SK-N-SH (cell line): ENCODE measurements at regions not wholly inside any gene's neighbourhood (a gene's known extent, or its start where the extent isn't known, plus 50 kb on each side); places are given as distances from the start of the nearest gene placed in this dataset.

Source experiments
- EZH2phosphoT487 ChIP-seq: fragments of 200-600 bp; sonication (generic); IDR thresholded peaks from 2 replicates; pipeline ENCODE4 v1.6.1; 2017; ENCODE audit warnings: low read depth, mixed run types, mild to moderate bottlenecking, antibody characterized with exemption, moderate library complexity, borderline replicate concordance
- FOSL2 ChIP-seq: IDR thresholded peaks from 2 replicates; pipeline ENCODE4 v1.4.0; 2012; ENCODE audit warnings: low read depth, mild to moderate bottlenecking, moderate library complexity, borderline replicate concordance
- JUND ChIP-seq: IDR thresholded peaks from 2 replicates; pipeline ENCODE4 v1.4.0; 2012
- MXI1 ChIP-seq: IDR thresholded peaks from 2 replicates; pipeline ENCODE4 v1.6.1; 2012; ENCODE audit warnings: mild to moderate bottlenecking, low read depth, low read length, improper control_type of control experiment
- POLR2AphosphoS5 ChIP-seq: IDR thresholded peaks from 2 replicates; pipeline ENCODE4 v1.6.1; 2012; ENCODE audit warnings: low read depth, low read length
- RFX5 ChIP-seq: IDR thresholded peaks from 2 replicates; pipeline ENCODE4 v1.6.1; 2012; ENCODE audit warnings: mild to moderate bottlenecking, improper control_type of control experiment, low read length
- SIN3A ChIP-seq: IDR thresholded peaks from 2 replicates; pipeline ENCODE4 v1.6.1; 2012; ENCODE audit warnings: low read depth, mild to moderate bottlenecking, low read length, moderate library complexity, borderline replicate concordance
- TAF1 ChIP-seq: IDR thresholded peaks from 2 replicates; pipeline ENCODE4 v1.6.1; 2012; ENCODE audit warnings: low read depth, mild to moderate bottlenecking, low read length, moderate library complexity, borderline replicate concordance
- YY1 ChIP-seq: IDR thresholded peaks from 2 replicates; pipeline ENCODE4 v1.4.0; 2012; ENCODE audit warnings: low read depth, mild to moderate bottlenecking
- TF ChIP-seq, protein P1 (sequence below): fragments of 200-600 bp; sonication (generic); IDR thresholded peaks from 2 replicates; pipeline ENCODE4 v1.6.1; 2017; ENCODE audit warnings: antibody characterized with exemption, mild to moderate bottlenecking, moderate library complexity
- TF ChIP-seq, protein P2 (sequence below): fragments of 150-350 bp; IDR thresholded peaks from 2 replicates; pipeline ENCODE4 v1.6.1; 2016; ENCODE audit warnings: mild to moderate bottlenecking, low read depth, low read length

DNA sequence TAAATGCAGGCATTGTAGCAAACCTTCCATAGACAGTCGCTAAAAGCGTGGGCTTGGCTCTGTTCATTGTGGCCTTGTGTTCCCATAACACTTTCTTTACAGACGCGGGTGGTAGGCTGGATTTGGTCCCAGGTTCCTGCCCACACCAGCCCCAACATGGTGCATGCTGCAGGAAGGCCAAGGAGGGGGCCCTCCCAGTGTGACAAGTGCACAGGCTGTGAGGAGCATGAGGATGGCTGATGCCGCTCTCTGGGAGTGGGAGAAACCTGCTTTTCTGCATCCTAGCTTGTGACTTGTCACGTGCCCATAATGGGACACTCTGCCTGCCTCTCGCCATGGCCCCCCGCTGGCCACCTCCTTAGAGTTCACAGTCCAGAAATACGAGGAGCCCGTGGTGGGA is 161.8 kb upstream of the B3GAT1 start:
- TF ChIP-seq FOSL2 (no peak), MXI1 (no peak), POLR2AphosphoS5 (no peak), JUND (no peak), EZH2phosphoT487 (no peak), YY1 (no peak), RFX5 (no peak), SIN3A (no peak), TAF1 (no peak)
- TF ChIP-seq, protein P1, sequence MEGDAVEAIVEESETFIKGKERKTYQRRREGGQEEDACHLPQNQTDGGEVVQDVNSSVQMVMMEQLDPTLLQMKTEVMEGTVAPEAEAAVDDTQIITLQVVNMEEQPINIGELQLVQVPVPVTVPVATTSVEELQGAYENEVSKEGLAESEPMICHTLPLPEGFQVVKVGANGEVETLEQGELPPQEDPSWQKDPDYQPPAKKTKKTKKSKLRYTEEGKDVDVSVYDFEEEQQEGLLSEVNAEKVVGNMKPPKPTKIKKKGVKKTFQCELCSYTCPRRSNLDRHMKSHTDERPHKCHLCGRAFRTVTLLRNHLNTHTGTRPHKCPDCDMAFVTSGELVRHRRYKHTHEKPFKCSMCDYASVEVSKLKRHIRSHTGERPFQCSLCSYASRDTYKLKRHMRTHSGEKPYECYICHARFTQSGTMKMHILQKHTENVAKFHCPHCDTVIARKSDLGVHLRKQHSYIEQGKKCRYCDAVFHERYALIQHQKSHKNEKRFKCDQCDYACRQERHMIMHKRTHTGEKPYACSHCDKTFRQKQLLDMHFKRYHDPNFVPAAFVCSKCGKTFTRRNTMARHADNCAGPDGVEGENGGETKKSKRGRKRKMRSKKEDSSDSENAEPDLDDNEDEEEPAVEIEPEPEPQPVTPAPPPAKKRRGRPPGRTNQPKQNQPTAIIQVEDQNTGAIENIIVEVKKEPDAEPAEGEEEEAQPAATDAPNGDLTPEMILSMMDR: no peak
- TF ChIP-seq, protein P2, sequence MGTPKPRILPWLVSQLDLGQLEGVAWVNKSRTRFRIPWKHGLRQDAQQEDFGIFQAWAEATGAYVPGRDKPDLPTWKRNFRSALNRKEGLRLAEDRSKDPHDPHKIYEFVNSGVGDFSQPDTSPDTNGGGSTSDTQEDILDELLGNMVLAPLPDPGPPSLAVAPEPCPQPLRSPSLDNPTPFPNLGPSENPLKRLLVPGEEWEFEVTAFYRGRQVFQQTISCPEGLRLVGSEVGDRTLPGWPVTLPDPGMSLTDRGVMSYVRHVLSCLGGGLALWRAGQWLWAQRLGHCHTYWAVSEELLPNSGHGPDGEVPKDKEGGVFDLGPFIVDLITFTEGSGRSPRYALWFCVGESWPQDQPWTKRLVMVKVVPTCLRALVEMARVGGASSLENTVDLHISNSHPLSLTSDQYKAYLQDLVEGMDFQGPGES: no peak
